GM13976 (cell line): ENCODE measurements at regions not wholly inside any gene's neighbourhood (a gene's known extent, or its start where the extent isn't known, plus 50 kb on each side); places are given as distances from the start of the nearest gene placed in this dataset.

Experiments
- DNase-seq: peaks from one replicate; pipeline ENCODE4 v3.0.0; 2012; ENCODE audit warnings: low spot score
- in situ Hi-C: fragments of 300-500 bp; cut with MboI; formaldehyde crosslinking; loops from one replicate; pipeline ENCODE4 v1.12.0; 2022; ENCODE audit warnings: low sequenced_read_pairs, mixed read lengths, inconsistent platforms; ENCODE audit not compliant: unreplicated experiment
- TF ChIP-seq, protein P1 (sequence below): IDR thresholded peaks from 2 replicates; pipeline ENCODE4 v1.5.1; 2012; ENCODE audit warnings: borderline replicate concordance, mild to moderate bottlenecking; ENCODE audit not compliant: insufficient read depth; ENCODE audit errors: extremely low read depth, missing control alignments, control extremely low read depth

DNA sequence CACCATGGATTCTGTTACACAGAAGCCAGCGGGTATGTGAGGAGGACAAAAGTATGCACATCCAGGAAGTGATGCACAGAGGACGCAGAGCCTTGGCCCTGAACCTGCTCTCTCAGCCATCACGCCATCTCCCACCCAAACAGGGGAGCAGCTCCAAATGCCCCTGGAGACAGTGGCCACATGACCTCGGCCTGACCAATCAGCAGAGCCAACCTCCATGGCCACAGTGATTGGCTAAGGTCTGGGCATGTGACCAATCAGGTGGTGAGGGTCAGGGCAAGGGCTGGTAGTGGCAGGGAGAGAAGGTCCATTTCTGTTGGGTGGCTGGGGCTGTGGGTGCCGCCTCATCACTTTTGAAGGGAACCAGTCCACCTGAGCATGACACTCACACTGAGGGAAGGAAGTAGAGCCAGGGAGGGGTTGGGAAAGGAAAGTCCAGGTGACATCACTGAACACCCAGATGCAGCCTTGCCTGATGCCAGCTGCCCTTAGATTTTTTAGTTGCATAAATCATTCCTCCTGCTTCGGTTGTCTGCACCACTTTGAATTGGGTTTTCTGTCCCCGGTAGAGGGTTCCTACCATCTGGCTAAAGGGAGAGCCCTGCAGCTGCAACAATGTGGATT lies 70.3 kb upstream of the IQSEC1 start:
- in situ Hi-C loops: no loop called here
- DNase-seq: no peak

DNA sequence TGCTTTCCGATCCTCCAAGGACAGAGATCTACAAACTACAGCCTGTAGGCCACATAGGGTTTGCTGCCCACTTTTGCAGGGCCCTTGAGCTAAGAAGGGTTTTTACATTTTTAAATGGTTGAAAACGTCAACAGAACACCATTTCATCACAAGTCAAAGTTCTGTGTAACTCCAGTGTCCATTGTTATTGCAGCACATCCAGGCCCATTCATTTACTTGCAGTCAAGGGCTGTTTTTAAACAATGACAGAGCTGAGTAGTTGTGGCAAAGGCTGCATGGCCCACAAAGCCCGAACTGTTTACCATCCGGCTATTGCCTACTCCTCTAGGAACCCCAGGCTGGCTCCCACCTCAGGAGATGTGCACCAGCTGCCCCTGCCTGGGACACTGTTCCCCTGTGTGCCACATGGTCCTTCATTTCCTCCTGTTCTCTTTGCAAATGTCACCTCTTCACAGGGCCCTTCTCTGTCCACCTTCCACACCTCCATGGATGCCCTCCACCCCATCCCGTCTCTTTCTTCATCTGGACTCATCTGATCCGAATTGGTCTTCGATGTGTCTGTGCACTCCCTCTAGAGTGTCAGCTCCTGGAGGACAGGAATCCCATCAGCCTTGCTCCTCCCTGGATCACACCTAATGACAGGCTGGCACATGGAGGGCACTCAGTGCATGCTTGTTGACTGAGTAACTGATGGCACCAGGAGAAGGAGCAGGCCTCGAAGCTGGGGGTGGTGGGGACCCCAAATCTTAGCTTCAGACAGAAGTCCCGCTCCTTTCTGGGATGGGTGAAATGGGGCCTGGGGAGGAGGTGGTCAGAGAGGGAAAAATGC lies 69.5 kb upstream of the IQSEC1 start:
- no peak for DNase-seq
- in situ Hi-C loops: no loop called here
- TF ChIP-seq, protein P1, sequence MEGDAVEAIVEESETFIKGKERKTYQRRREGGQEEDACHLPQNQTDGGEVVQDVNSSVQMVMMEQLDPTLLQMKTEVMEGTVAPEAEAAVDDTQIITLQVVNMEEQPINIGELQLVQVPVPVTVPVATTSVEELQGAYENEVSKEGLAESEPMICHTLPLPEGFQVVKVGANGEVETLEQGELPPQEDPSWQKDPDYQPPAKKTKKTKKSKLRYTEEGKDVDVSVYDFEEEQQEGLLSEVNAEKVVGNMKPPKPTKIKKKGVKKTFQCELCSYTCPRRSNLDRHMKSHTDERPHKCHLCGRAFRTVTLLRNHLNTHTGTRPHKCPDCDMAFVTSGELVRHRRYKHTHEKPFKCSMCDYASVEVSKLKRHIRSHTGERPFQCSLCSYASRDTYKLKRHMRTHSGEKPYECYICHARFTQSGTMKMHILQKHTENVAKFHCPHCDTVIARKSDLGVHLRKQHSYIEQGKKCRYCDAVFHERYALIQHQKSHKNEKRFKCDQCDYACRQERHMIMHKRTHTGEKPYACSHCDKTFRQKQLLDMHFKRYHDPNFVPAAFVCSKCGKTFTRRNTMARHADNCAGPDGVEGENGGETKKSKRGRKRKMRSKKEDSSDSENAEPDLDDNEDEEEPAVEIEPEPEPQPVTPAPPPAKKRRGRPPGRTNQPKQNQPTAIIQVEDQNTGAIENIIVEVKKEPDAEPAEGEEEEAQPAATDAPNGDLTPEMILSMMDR: no peak

More for the DNA sequence above, 70.3 kb upstream of the IQSEC1 start:
- TF ChIP-seq, protein P1: no peak

DNA sequence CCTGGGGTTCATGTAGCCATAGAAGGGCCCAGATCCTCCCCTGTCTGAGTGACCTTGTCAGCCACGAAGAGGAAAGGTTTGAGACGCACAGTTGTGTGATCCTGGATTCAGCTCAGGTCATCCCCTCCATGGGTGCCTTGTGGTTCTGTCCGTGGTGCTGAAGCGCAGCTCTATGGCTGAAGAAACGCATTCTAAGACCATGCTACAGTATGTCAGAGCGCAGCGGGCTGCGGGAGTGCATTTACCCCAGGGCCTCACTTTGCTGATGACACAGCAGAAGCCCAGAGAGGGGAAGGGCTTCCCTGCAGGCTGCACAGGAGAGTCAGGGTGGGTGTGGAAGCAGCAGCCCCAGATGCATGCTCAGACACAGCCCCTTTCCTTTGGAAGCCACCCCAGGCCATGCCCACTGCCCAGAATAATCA lies 68.8 kb upstream of the IQSEC1 start:
- TF ChIP-seq, protein P1: no peak
- in situ Hi-C loops: no loop called here
- DNase-seq: peak; percentile 62

- no peak for DNase-seq
- TF ChIP-seq, protein P1: no peak
- in situ Hi-C loops: no loop called here
Measured at GRCh38 chr3:13141183-13141582, 68.0 kb upstream of the IQSEC1 start.

- DNase-seq: no peak
- TF ChIP-seq, protein P1: no peak
- in situ Hi-C loops: no loop called here
Measured at GRCh38 chr3:13140596-13140995, 67.4 kb upstream of the IQSEC1 start.

- in situ Hi-C loops: no loop called here
- DNase-seq: no peak
- TF ChIP-seq, protein P1: no peak
Measured at GRCh38 chr3:13139471-13140065, 66.3 kb upstream of the IQSEC1 start.
